Chondrocyte (in vitro differentiated cells): ENCODE measurements at regions not wholly inside any gene's neighbourhood (a gene's known extent, or its start where the extent isn't known, plus 50 kb on each side); places are given as distances from the start of the nearest gene placed in this dataset.

Experiments used
- DNase-seq: peaks from one replicate; pipeline ENCODE4 v3.0.0; 2021; ENCODE audit warnings: mixed read lengths, low spot score
- H3K27ac Mint-ChIP-seq: one replicate; pipeline ENCODE4 v1.8.0; 2021; ENCODE audit warnings: mild to moderate bottlenecking, moderate library complexity, mixed read lengths; ENCODE audit not compliant: unreplicated experiment
- H3K27me3 Mint-ChIP-seq: 2 replicates; pipeline ENCODE4 v1.8.0; 2021; ENCODE audit warnings: low read depth, mixed read lengths
- H3K36me3 Mint-ChIP-seq: 2 replicates; pipeline ENCODE4 v1.8.0; 2021; ENCODE audit warnings: low read depth, mixed read lengths
- H3K4me1 Mint-ChIP-seq: 2 replicates; pipeline ENCODE4 v1.8.0; 2021; ENCODE audit warnings: low read depth, mild to moderate bottlenecking, mixed read lengths
- H3K4me3 Mint-ChIP-seq: one replicate; pipeline ENCODE4 v1.8.0; 2021; ENCODE audit warnings: mild to moderate bottlenecking, moderate library complexity, mixed read lengths; ENCODE audit not compliant: unreplicated experiment
- H3K9me3 Mint-ChIP-seq: 2 replicates; pipeline ENCODE4 v1.8.0; 2021; ENCODE audit warnings: low read depth, mixed read lengths
- TF ChIP-seq, protein P1 (sequence below): fragments of 200-600 bp; sonication (generic); IDR thresholded peaks from 2 replicates; pipeline ENCODE4 v1.5.0; 2021; ENCODE audit warnings: antibody characterized with exemption, mild to moderate bottlenecking, moderate library complexity

DNA sequence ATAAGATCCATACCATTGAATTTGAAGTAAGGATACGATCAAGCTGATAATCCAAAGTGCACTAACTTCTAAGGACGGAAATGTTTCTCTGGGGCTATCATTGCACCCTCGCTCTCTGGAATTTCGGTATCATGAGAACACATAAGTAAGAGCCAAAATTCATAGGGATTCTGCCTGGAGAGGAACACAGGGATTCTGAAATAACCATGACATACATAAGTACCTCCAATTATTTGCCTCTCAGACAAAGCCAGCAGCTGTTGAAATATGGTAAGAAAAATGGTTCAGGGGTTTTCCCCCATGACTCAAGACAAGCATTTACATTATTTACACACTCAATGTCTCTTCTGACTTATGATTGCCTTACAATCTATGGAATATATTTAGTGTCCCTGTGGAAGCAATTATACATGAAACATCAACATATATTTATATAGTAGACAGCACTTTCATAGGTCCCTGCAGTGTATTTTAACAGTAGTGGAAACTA, 1123.6 kb upstream of the SEL1L start:
- no peak overlapping the region for H3K27ac Mint-ChIP-seq
- H3K4me3 Mint-ChIP-seq: no peak overlapping the region
- H3K4me1 Mint-ChIP-seq: no peaks in the 10 kb centered on the region
- no peaks in the 10 kb centered on the region for H3K9me3 Mint-ChIP-seq
- H3K27me3 Mint-ChIP-seq: no peaks in the 10 kb centered on the region
- DNase-seq: no peak
- H3K36me3 Mint-ChIP-seq: no peaks in the 10 kb centered on the region
- TF ChIP-seq, protein P1, sequence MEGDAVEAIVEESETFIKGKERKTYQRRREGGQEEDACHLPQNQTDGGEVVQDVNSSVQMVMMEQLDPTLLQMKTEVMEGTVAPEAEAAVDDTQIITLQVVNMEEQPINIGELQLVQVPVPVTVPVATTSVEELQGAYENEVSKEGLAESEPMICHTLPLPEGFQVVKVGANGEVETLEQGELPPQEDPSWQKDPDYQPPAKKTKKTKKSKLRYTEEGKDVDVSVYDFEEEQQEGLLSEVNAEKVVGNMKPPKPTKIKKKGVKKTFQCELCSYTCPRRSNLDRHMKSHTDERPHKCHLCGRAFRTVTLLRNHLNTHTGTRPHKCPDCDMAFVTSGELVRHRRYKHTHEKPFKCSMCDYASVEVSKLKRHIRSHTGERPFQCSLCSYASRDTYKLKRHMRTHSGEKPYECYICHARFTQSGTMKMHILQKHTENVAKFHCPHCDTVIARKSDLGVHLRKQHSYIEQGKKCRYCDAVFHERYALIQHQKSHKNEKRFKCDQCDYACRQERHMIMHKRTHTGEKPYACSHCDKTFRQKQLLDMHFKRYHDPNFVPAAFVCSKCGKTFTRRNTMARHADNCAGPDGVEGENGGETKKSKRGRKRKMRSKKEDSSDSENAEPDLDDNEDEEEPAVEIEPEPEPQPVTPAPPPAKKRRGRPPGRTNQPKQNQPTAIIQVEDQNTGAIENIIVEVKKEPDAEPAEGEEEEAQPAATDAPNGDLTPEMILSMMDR: no peak

DNA sequence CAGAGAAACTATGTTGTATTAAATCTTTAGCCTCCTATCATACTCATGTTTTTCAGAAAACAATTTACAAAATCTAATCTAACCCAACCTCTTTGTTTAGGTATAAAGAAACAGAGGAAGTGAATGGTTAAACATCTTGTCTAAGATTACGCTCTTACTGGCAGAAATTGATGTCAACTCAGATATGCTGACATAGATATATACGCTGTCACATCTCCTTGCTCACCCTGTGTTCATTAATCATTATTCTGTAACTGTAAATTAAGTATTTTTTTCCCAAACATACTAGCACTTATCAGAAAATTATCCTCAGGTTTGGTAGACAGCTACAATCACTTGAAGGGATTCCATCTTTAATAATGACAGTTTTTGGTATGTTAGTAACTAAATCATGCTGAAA, 1127.6 kb upstream of the SEL1L start:
- Mint-ChIP-seq H3K36me3 (no peaks in the 10 kb centered on the region), H3K4me3 (no peak overlapping the region), H3K27ac (no peak overlapping the region), H3K9me3 (no peaks in the 10 kb centered on the region), H3K27me3 (no peaks in the 10 kb centered on the region), H3K4me1 (peaks cover 3% of the 10 kb centered on the region)
- no peak for DNase-seq
- TF ChIP-seq, protein P1: no peak

DNA sequence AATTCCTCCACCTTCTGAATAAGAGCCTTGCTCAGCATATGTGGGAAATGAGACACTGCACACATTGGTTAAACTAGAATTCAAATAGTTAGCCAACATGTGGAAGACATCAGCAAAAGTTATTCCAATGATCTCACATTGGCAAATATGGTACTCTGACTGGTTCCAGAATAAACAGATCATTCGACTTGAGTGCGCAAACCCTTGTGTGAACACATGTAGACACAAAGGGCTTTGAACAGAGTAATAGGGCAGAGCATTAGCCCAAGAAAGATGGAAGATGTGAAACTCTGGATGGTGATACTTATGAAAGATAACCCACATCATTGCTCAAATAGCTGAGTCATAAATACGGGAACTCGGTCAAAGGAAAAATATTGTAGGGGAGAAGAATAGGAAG, 1133.4 kb upstream of the SEL1L start:
- Mint-ChIP-seq H3K27ac (no peak overlapping the region), H3K9me3 (no peaks in the 10 kb centered on the region), H3K4me3 (no peak overlapping the region), H3K4me1 (peaks cover 3% of the 10 kb centered on the region), H3K27me3 (no peaks in the 10 kb centered on the region), H3K36me3 (no peaks in the 10 kb centered on the region)
- DNase-seq: no peak
- TF ChIP-seq, protein P1: no peak

DNA sequence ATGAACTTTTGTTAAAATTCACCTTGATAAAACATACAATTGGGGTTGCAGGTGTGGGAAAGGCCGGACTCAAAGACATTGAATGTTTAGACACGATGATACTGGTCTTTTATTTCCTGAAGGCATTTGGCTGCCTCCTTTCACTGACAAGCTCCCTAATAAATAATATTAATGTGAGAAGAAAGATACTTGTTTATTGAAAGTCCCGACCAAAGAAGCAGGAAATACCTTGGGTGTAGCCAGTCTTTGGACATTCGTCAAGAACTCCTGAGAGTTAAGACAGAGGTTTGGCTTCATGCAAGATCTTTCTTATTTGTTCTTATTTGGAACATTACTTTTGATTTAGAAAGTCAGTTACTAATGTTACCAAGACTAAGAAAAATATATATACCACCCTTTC, 1133.8 kb upstream of the SEL1L start:
- TF ChIP-seq, protein P1: no peak
- no peaks in the 10 kb centered on the region for H3K27me3 Mint-ChIP-seq
- no peak for DNase-seq
- H3K36me3 Mint-ChIP-seq: no peaks in the 10 kb centered on the region
- no peaks in the 10 kb centered on the region for H3K9me3 Mint-ChIP-seq
- H3K4me1 Mint-ChIP-seq: peaks cover 3% of the 10 kb centered on the region
- H3K27ac Mint-ChIP-seq: no peak overlapping the region
- H3K4me3 Mint-ChIP-seq: no peak overlapping the region

DNA sequence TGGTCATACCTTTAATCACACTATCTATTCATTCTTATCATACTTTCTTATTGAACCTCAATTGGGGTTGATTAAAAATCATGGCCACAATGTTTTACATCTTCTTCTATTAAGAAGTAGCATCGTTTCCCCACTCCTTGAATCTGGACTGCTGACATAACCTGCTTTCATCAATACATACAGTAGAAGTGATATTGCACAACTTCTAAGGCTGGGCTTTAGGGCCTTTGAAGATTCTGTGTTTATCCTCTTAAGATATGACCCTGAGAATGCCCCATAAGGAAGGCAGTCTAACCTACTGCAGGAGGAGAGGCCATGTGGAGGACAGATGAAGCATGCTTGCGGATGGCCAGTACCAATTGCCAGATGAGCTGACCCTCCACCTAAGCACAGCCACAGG, 1142.8 kb upstream of the SEL1L start:
- Mint-ChIP-seq H3K9me3 (no peaks in the 10 kb centered on the region), H3K4me3 (no peak overlapping the region), H3K36me3 (no peaks in the 10 kb centered on the region), H3K27me3 (no peaks in the 10 kb centered on the region), H3K4me1 (no peaks in the 10 kb centered on the region), H3K27ac (no peak overlapping the region)
- no peak for DNase-seq
- TF ChIP-seq, protein P1: no peak
